ENCODE measurements at regions not wholly inside any gene's neighbourhood (a gene's known extent, or its start where the extent isn't known, plus 50 kb on each side); places are given as distances from the start of the nearest gene placed in this dataset.

DNA sequence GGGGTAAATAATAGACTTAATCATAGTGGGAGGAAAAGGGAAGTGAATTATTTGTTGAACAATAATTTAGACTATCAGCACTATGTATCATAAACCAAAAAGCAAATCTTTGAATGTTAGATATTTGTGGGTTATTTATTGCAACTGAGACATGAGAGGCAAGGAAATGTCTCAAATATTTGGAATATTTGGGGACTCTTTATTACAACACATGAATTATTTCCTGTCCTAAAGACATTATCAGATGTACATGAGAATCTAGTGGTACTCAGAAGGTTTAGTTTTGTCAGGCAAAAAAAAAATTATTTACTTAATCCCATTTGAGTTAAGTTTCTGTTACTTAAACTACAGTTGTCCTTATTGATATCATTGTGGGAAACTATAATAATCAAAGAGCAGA is 91.1 kb downstream of the TLR4 start:
- H3K4me3 ChIP-seq (ENCODE audit: low read length): no peak overlapping the region
- peak; percentile 23 for DNase-seq (ENCODE audit: low read depth)
- TF ChIP-seq, protein P1, sequence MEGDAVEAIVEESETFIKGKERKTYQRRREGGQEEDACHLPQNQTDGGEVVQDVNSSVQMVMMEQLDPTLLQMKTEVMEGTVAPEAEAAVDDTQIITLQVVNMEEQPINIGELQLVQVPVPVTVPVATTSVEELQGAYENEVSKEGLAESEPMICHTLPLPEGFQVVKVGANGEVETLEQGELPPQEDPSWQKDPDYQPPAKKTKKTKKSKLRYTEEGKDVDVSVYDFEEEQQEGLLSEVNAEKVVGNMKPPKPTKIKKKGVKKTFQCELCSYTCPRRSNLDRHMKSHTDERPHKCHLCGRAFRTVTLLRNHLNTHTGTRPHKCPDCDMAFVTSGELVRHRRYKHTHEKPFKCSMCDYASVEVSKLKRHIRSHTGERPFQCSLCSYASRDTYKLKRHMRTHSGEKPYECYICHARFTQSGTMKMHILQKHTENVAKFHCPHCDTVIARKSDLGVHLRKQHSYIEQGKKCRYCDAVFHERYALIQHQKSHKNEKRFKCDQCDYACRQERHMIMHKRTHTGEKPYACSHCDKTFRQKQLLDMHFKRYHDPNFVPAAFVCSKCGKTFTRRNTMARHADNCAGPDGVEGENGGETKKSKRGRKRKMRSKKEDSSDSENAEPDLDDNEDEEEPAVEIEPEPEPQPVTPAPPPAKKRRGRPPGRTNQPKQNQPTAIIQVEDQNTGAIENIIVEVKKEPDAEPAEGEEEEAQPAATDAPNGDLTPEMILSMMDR (conservative IDR thresholded peaks at IDR 0.05; ENCODE audit: low read length): no peak

DNA sequence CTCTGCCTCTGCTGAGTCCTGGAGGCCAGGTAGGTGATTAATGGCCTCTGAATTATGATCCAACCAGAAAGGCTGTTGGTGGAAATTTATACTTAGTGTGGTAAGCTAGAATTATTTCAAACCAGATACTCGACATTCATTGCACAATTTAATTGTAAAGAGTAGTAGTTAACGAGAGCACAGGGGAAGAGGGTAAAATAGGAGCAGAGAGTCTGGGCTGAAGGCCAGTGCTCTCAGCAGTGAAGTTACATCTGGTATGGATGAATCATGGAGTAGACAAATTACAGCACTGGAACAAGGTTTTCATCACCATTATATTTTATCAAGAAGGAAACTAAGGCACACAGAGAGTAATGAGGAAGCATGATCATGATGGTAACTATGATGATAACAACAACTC is 92.5 kb downstream of the TLR4 start:
- TF ChIP-seq, protein P1 (conservative IDR thresholded peaks at IDR 0.05; ENCODE audit: low read length): no peak
- H3K4me3 ChIP-seq (ENCODE audit: low read length): no peak overlapping the region
- peak; percentile 83 for DNase-seq (ENCODE audit: low read depth)

DNA sequence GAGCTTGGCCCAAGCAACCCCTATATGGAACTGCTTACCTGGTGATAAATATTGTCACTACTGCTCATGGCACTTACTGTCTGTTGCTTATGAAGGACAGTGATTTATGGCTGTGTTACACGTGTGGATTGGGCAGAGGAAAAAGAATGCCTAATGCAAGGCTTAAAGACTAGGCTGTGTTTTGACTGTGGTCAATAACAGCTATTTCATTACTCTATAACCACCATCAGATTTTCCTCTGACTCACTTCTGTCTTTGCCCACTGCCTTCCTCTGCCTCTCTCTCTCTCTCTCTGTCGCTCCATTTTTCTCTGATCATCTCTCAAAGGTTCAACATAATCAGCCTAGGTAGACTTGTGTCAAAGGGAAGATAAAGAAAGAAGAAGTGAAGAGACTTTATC is 96.2 kb downstream of the TLR4 start:
- no peak overlapping the region for H3K4me3 ChIP-seq (ENCODE audit: low read length)
- no peak for DNase-seq (ENCODE audit: low read depth)
- TF ChIP-seq, protein P1 (conservative IDR thresholded peaks at IDR 0.05; ENCODE audit: low read length): no peak

DNA sequence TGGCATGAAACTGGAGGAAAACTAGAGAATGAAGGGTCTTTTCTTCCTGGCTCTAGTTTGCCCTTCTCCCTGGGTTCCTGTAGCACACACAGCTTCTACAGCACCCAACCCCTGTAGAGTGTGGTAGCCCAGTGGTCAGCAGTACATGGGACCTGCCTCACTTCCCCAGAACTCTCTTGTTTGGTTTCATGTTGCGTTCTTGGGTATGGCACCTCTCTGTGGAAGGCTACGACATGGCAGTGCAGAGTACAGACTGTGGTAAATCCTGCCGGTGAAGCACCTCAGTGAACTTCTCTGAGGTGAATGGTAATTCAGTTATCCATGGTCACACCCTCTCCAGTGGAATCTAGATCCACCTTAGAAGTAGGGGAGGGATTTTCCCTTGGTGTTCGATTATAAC is 105.5 kb downstream of the TLR4 start:
- TF ChIP-seq, protein P1 (conservative IDR thresholded peaks at IDR 0.05; ENCODE audit: low read length): no peak
- DNase-seq (ENCODE audit: low read depth): no peak

DNA sequence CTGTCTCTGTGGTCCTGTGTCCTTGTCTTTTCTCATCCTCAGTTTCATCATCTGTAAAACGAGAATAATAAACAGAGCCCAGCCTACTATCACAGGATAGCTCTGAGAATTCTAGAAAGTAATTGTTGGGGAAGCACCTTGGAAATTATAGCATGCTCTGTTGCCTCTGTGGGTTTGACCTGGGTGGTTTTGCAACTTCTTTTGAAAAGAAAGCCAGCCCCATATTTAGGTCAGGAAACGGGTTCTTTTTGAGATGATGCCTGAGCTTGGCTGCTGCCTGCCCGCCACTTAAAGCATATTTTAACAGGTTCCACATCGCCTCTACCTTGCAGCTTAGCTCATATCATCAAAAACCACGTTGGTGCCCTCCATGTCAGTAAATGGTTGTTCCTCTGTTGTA is 111.1 kb downstream of the TLR4 start:
- no peak for DNase-seq (ENCODE audit: low read depth)
- no peak overlapping the region for H3K4me3 ChIP-seq (ENCODE audit: low read length)
- TF ChIP-seq, protein P1 (conservative IDR thresholded peaks at IDR 0.05; ENCODE audit: low read length): no peak

More for the DNA sequence above, 105.5 kb downstream of the TLR4 start:
- H3K4me3 ChIP-seq (ENCODE audit: low read length): no peak overlapping the region

DNA sequence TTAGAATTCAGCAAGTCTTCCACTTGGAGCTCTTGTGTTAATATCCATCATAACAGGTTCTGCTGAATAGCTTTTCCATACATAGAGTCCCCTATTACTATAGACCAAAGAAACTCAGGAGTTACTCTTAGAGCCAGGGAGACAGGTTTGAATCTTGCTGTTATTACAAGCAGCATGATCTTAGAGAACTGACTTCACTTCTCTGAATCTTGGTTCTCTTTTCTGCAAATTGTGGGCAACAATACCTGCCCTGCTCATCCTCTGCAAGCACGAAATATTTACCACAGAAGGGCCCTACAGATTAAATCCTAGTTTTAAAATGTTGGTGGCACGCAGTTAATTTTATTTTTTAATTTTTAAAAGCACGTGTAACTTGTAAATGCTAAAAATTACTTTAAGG is 111.7 kb downstream of the TLR4 start:
- no peak for DNase-seq (ENCODE audit: low read depth)
- H3K4me3 ChIP-seq (ENCODE audit: low read length): no peak overlapping the region
- TF ChIP-seq, protein P1 (conservative IDR thresholded peaks at IDR 0.05; ENCODE audit: low read length): no peak

DNA sequence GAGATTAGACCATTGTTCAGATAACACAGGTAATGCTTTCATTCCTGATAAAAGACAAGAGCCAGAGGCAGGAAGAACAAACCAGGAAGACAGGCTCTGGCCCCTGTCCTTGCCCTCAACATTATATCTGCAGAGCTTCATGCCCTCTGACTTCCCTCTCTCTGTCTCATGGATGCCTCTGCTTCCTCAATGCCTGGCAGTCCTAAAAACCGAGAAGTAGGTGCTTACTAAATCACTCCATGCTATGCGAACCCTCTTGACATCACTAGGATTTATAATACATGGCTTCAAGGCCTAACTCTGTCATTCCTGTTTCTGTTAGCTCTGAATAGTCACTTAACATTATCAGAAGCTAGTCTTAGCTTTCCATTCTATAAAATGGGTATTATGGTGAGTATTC is 117.8 kb downstream of the TLR4 start:
- no peak for DNase-seq (ENCODE audit: low read depth)
- TF ChIP-seq, protein P1 (conservative IDR thresholded peaks at IDR 0.05; ENCODE audit: low read length): no peak
- no peak overlapping the region for H3K4me3 ChIP-seq (ENCODE audit: low read length)

Data from AG10803 (cell line).